ENCODE measurements at regions not wholly inside any gene's neighbourhood (a gene's known extent, or its start where the extent isn't known, plus 50 kb on each side); places are given as distances from the start of the nearest gene placed in this dataset.

- no peak overlapping the region for H2BK120ac ChIP-seq (ENCODE audit: low read depth, low read length)
- peaks cover 3% of the 10 kb centered on the region for H3K4me1 ChIP-seq (ENCODE audit: control insufficient read depth, insufficient read depth, low read depth, low read length)
- H2BK15ac ChIP-seq (ENCODE audit: low read depth, poor library complexity, severe bottlenecking), result no peak overlapping the region
- H3K27ac ChIP-seq (ENCODE audit: low read length, poor library complexity, severe bottlenecking), result no peak overlapping the region
- no peaks in the 10 kb centered on the region for H3K27me3 ChIP-seq (ENCODE audit: control insufficient read depth in 1 of 2, insufficient read depth in 1 of 2, low read length in 2 of 2)
- H3K79me1 ChIP-seq (replicated peaks; ENCODE audit: low read length, poor library complexity, severe bottlenecking), result no peaks in the 10 kb centered on the region
- no peak overlapping the region for H3K9ac ChIP-seq (ENCODE audit: low read length)
- H3K9me3 ChIP-seq (ENCODE audit: control insufficient read depth, low read length), result peaks cover 8% of the 10 kb centered on the region
- 84% methylated on average over 21 of the region's 25 CpGs for WGBS
- no peak overlapping the region for H3K4ac ChIP-seq (ENCODE audit: low read depth in 1 of 2, low read length in 2 of 2)
- no peaks in the 10 kb centered on the region for H3K36me3 ChIP-seq (ENCODE audit: control insufficient read depth in 1 of 2, insufficient read depth in 2 of 2, low read depth in 1 of 2, low read length in 2 of 2)
- DNase-seq, result no peak
- H3K4me2 ChIP-seq (ENCODE audit: low read length, poor library complexity, severe bottlenecking), result no peak overlapping the region
- H2AK5ac ChIP-seq (ENCODE audit: low read length, severe bottlenecking), result no peak overlapping the region
- H2BK5ac ChIP-seq (ENCODE audit: low read depth, low read length, poor library complexity, severe bottlenecking), result no peak overlapping the region
- no peak overlapping the region for H3K18ac ChIP-seq (ENCODE audit: low read depth in 1 of 2, low read length in 2 of 2)
- no peak overlapping the region for H2BK12ac ChIP-seq (ENCODE audit: low read length in 2 of 2)
- H4K8ac ChIP-seq (ENCODE audit: low read length), result no peak overlapping the region
- no peak overlapping the region for H3K14ac ChIP-seq (ENCODE audit: low read length in 2 of 2)
- H3K23ac ChIP-seq (ENCODE audit: low read length in 2 of 2), result no peak overlapping the region
- H2AFZ ChIP-seq (ENCODE audit: low read depth, low read length), result no peak overlapping the region
- no peak overlapping the region for H4K91ac ChIP-seq (ENCODE audit: low read length)
- H3K4me3 ChIP-seq (ENCODE audit: insufficient read depth in 1 of 2, low read depth in 1 of 2, low read length in 2 of 2), result no peak overlapping the region
These were observed 357.4 kb downstream of the GLRX3 start for GRCh38 chr10:130493446-130494145.

- Histone ChIP-seq H3K79me1 (replicated peaks; ENCODE audit: low read length, poor library complexity, severe bottlenecking) (no peaks in the 10 kb centered on the region), H3K4me3 (ENCODE audit: insufficient read depth in 1 of 2, low read depth in 1 of 2, low read length in 2 of 2) (peak overlapping the region in 1 of 2 experiments; percentile 15), H2BK12ac (ENCODE audit: low read length in 2 of 2) (no peak overlapping the region), H3K36me3 (ENCODE audit: control insufficient read depth in 1 of 2, insufficient read depth in 2 of 2, low read depth in 1 of 2, low read length in 2 of 2) (no peaks in the 10 kb centered on the region), H2BK15ac (ENCODE audit: low read depth, poor library complexity, severe bottlenecking) (no peak overlapping the region), H3K9ac (ENCODE audit: low read length) (no peak overlapping the region), H2AFZ (ENCODE audit: low read depth, low read length) (no peak overlapping the region), H2BK5ac (ENCODE audit: low read depth, low read length, poor library complexity, severe bottlenecking) (no peak overlapping the region), H2BK120ac (ENCODE audit: low read depth, low read length) (no peak overlapping the region), H4K8ac (ENCODE audit: low read length) (no peak overlapping the region), H3K23ac (ENCODE audit: low read length in 2 of 2) (no peak overlapping the region), H2AK5ac (ENCODE audit: low read length, severe bottlenecking) (no peak overlapping the region), H3K27ac (ENCODE audit: low read length, poor library complexity, severe bottlenecking) (no peak overlapping the region), H3K9me3 (ENCODE audit: control insufficient read depth, low read length) (peaks cover 8% of the 10 kb centered on the region), H3K4ac (ENCODE audit: low read depth in 1 of 2, low read length in 2 of 2) (no peak overlapping the region), H3K4me2 (ENCODE audit: low read length, poor library complexity, severe bottlenecking) (no peak overlapping the region), H3K27me3 (ENCODE audit: control insufficient read depth in 1 of 2, insufficient read depth in 1 of 2, low read length in 2 of 2) (no peaks in the 10 kb centered on the region), H3K18ac (ENCODE audit: low read depth in 1 of 2, low read length in 2 of 2) (no peak overlapping the region), H4K91ac (ENCODE audit: low read length) (no peak overlapping the region), H3K14ac (ENCODE audit: low read length in 2 of 2) (no peak overlapping the region), H3K4me1 (ENCODE audit: control insufficient read depth, insufficient read depth, low read depth, low read length) (peaks cover 2% of the 10 kb centered on the region)
- no peak for DNase-seq
- WGBS, result 72% methylated on average over 10 of the region's 10 CpGs
These were observed 359.1 kb downstream of the GLRX3 start for GRCh38 chr10:130495116-130495862.

- H3K4me3 ChIP-seq (ENCODE audit: insufficient read depth in 1 of 2, low read depth in 1 of 2, low read length in 2 of 2), result no peak overlapping the region
- peaks cover 8% of the 10 kb centered on the region for H3K9me3 ChIP-seq (ENCODE audit: control insufficient read depth, low read length)
- no peaks in the 10 kb centered on the region for H3K79me1 ChIP-seq (replicated peaks; ENCODE audit: low read length, poor library complexity, severe bottlenecking)
- no peak overlapping the region for H3K4ac ChIP-seq (ENCODE audit: low read depth in 1 of 2, low read length in 2 of 2)
- H4K91ac ChIP-seq (ENCODE audit: low read length), result no peak overlapping the region
- no peak overlapping the region for H3K23ac ChIP-seq (ENCODE audit: low read length in 2 of 2)
- H2BK12ac ChIP-seq (ENCODE audit: low read length in 2 of 2), result no peak overlapping the region
- WGBS, result 76% methylated on average over 13 of the region's 14 CpGs
- H2AK5ac ChIP-seq (ENCODE audit: low read length, severe bottlenecking), result no peak overlapping the region
- H3K36me3 ChIP-seq (ENCODE audit: control insufficient read depth in 1 of 2, insufficient read depth in 2 of 2, low read depth in 1 of 2, low read length in 2 of 2), result no peaks in the 10 kb centered on the region
- no peaks in the 10 kb centered on the region for H3K27me3 ChIP-seq (ENCODE audit: control insufficient read depth in 1 of 2, insufficient read depth in 1 of 2, low read length in 2 of 2)
- no peak overlapping the region for H2AFZ ChIP-seq (ENCODE audit: low read depth, low read length)
- no peak overlapping the region for H2BK120ac ChIP-seq (ENCODE audit: low read depth, low read length)
- H3K27ac ChIP-seq (ENCODE audit: low read length, poor library complexity, severe bottlenecking), result no peak overlapping the region
- no peak overlapping the region for H2BK15ac ChIP-seq (ENCODE audit: low read depth, poor library complexity, severe bottlenecking)
- no peak overlapping the region for H3K18ac ChIP-seq (ENCODE audit: low read depth in 1 of 2, low read length in 2 of 2)
- H2BK5ac ChIP-seq (ENCODE audit: low read depth, low read length, poor library complexity, severe bottlenecking), result no peak overlapping the region
- peaks cover under 1% of the 10 kb centered on the region for H3K4me1 ChIP-seq (ENCODE audit: control insufficient read depth, insufficient read depth, low read depth, low read length)
- no peak overlapping the region for H3K14ac ChIP-seq (ENCODE audit: low read length in 2 of 2)
- no peak overlapping the region for H3K9ac ChIP-seq (ENCODE audit: low read length)
- DNase-seq, result no peak
- no peak overlapping the region for H4K8ac ChIP-seq (ENCODE audit: low read length)
- no peak overlapping the region for H3K4me2 ChIP-seq (ENCODE audit: low read length, poor library complexity, severe bottlenecking)
These were observed 359.9 kb downstream of the GLRX3 start for GRCh38 chr10:130495891-130496636.
